Neural progenitor cell (in vitro differentiated cells): ENCODE measurements at regions not wholly inside any gene's neighbourhood (a gene's known extent, or its start where the extent isn't known, plus 50 kb on each side); places are given as distances from the start of the nearest gene placed in this dataset.

Experiments used
- DNase-seq: peaks from one replicate; pipeline ENCODE4 v3.0.0-alpha.2; 2016; ENCODE audit warnings: low spot score
- H2AFZ ChIP-seq: fragments of 200-600 bp; sonication (generic); replicated peaks from 2 replicates; pipeline ENCODE4 v1.6.1; 2016; ENCODE audit warnings: antibody characterized with exemption
- H3F3A ChIP-seq: fragments of 200-600 bp; sonication (generic); 2 replicates; pipeline ENCODE4 v1.6.1; 2016; ENCODE audit warnings: antibody characterized with exemption, low read depth
- H3K27ac ChIP-seq: fragments of 200-600 bp; sonication (generic); 2 replicates; pipeline ENCODE4 v1.5.1; 2016; ENCODE audit warnings: mild to moderate bottlenecking
- H3K27me3 ChIP-seq: fragments of 200-600 bp; sonication (generic); 2 replicates; pipeline ENCODE4 v1.6.1; 2016; ENCODE audit warnings: mild to moderate bottlenecking, moderate library complexity
- H3K36me3 ChIP-seq: fragments of 200-600 bp; sonication (generic); 2 replicates; pipeline ENCODE4 v1.5.1; 2016
- H3K4me1 ChIP-seq: fragments of 200-600 bp; sonication (generic); 2 replicates; pipeline ENCODE4 v1.6.1; 2016; ENCODE audit warnings: mixed run types
- H3K4me2 ChIP-seq: fragments of 200-600 bp; sonication (generic); 2 replicates; pipeline ENCODE4 v1.6.1; 2016
- H3K4me3 ChIP-seq: fragments of 200-600 bp; sonication (generic); 2 replicates; pipeline ENCODE4 v1.5.1; 2016
- H3K79me2 ChIP-seq: fragments of 200-600 bp; sonication (generic); 2 replicates; pipeline ENCODE4 v1.6.1; 2016; ENCODE audit warnings: low read depth
- H3K9ac ChIP-seq: fragments of 200-600 bp; sonication (generic); 2 replicates; pipeline ENCODE4 v1.6.1; 2016
- H3K9me3 ChIP-seq: fragments of 200-600 bp; sonication (generic); 2 replicates; pipeline ENCODE4 v1.5.1; 2016; ENCODE audit warnings: low read depth
- H4K20me1 ChIP-seq: fragments of 200-600 bp; sonication (generic); 2 replicates; pipeline ENCODE4 v1.6.1; 2016; ENCODE audit warnings: low read depth
- H3K27ac Mint-ChIP-seq: 3 replicates; pipeline ENCODE4 v1.8.0; 2021; ENCODE audit warnings: mixed read lengths
- H3K27me3 Mint-ChIP-seq: 2 replicates; pipeline ENCODE4 v1.8.0; 2022; ENCODE audit warnings: low read depth, mild to moderate bottlenecking, inconsistent platforms, moderate library complexity, mixed read lengths; ENCODE audit not compliant: insufficient read depth
- H3K36me3 Mint-ChIP-seq: 3 replicates; pipeline ENCODE4 v1.8.0; 2021; ENCODE audit warnings: mixed read lengths
- H3K4me1 Mint-ChIP-seq: 3 replicates; pipeline ENCODE4 v1.8.0; 2021; ENCODE audit warnings: mixed read lengths
- H3K4me3 Mint-ChIP-seq: 3 replicates; pipeline ENCODE4 v1.8.0; 2021; ENCODE audit warnings: mild to moderate bottlenecking, moderate library complexity, mixed read lengths
- H3K9me3 Mint-ChIP-seq: 3 replicates; pipeline ENCODE4 v1.8.0; 2020; ENCODE audit warnings: mixed read lengths
- CTCF ChIP-seq: fragments of 200-600 bp; sonication (generic); IDR thresholded peaks from 2 replicates; pipeline ENCODE4 v1.5.1; 2017; ENCODE audit warnings: antibody characterized with exemption, mild to moderate bottlenecking
- EZH2 ChIP-seq: fragments of 200-600 bp; sonication (generic); IDR thresholded peaks from 2 replicates; pipeline ENCODE4 v1.6.1; 2017; ENCODE audit warnings: antibody characterized with exemption, mild to moderate bottlenecking, moderate library complexity
- EZH2phosphoT487 ChIP-seq: fragments of 200-600 bp; sonication (generic); IDR thresholded peaks from 2 replicates; pipeline ENCODE4 v1.6.1; 2017; ENCODE audit warnings: antibody characterized with exemption

GRCh38 chr16:63623551-63624039 lies 1498.3 kb downstream of the CDH11 start:
- Histone ChIP-seq H4K20me1 (no peaks in the 10 kb centered on the region), H3K36me3 (no peaks in the 10 kb centered on the region), H3K4me3 (no peak overlapping the region), H3K79me2 (no peaks in the 10 kb centered on the region), H3K4me2 (no peak overlapping the region), H3K9ac (no peak overlapping the region), H2AFZ (no peak overlapping the region), H3F3A (peaks cover 12% of the 10 kb centered on the region), H3K9me3 (no peaks in the 10 kb centered on the region), H3K4me1 (peaks cover 14% of the 10 kb centered on the region), H3K27ac (no peak overlapping the region), H3K27me3 (no peaks in the 10 kb centered on the region)
- Mint-ChIP-seq H3K4me3 (no peak overlapping the region), H3K27ac (no peak overlapping the region), H3K27me3 (no peaks in the 10 kb centered on the region), H3K4me1 (peaks cover under 1% of the 10 kb centered on the region), H3K9me3 (peaks cover 2% of the 10 kb centered on the region), H3K36me3 (no peaks in the 10 kb centered on the region)
- TF ChIP-seq EZH2phosphoT487: no peak
- no peak for TF ChIP-seq CTCF
- TF ChIP-seq EZH2: no peak
- no peak for DNase-seq

- H2AFZ ChIP-seq: no peak overlapping the region
- H3F3A ChIP-seq: peaks cover 4% of the 10 kb centered on the region
- H3K9me3 ChIP-seq: no peaks in the 10 kb centered on the region
- H3K4me1 ChIP-seq: no peaks in the 10 kb centered on the region
- no peak overlapping the region for H3K4me3 ChIP-seq
- no peak for DNase-seq
- no peaks in the 10 kb centered on the region for H3K27me3 ChIP-seq
- no peaks in the 10 kb centered on the region for H3K4me1 Mint-ChIP-seq
- H4K20me1 ChIP-seq: no peaks in the 10 kb centered on the region
- H3K4me2 ChIP-seq: no peak overlapping the region
- H3K9me3 Mint-ChIP-seq: peaks cover 9% of the 10 kb centered on the region
- no peaks in the 10 kb centered on the region for H3K36me3 Mint-ChIP-seq
- H3K79me2 ChIP-seq: no peaks in the 10 kb centered on the region
- no peaks in the 10 kb centered on the region for H3K36me3 ChIP-seq
- TF ChIP-seq EZH2phosphoT487 (no peak), EZH2 (no peak), CTCF (no peak)
- H3K9ac ChIP-seq: no peak overlapping the region
- H3K27me3 Mint-ChIP-seq: peaks cover 7% of the 10 kb centered on the region
- H3K27ac ChIP-seq: no peak overlapping the region
- H3K4me3 Mint-ChIP-seq: no peak overlapping the region
- H3K27ac Mint-ChIP-seq: no peak overlapping the region
Observed at GRCh38 chr16:63618896-63619485, 1502.9 kb downstream of the CDH11 start.

GRCh38 chr16:63617990-63618763 lies 1503.7 kb downstream of the CDH11 start:
- Histone ChIP-seq H3K9ac (no peak overlapping the region), H3K36me3 (no peaks in the 10 kb centered on the region), H4K20me1 (no peaks in the 10 kb centered on the region), H3K27ac (no peak overlapping the region), H3K9me3 (no peaks in the 10 kb centered on the region), H3K27me3 (no peaks in the 10 kb centered on the region), H3K4me3 (no peak overlapping the region), H3K79me2 (no peaks in the 10 kb centered on the region), H3F3A (peaks cover 12% of the 10 kb centered on the region), H2AFZ (no peak overlapping the region), H3K4me1 (peaks cover 7% of the 10 kb centered on the region), H3K4me2 (no peak overlapping the region)
- TF ChIP-seq CTCF: no peak
- TF ChIP-seq EZH2: no peak
- TF ChIP-seq EZH2phosphoT487: no peak
- Mint-ChIP-seq H3K4me1 (peaks cover 3% of the 10 kb centered on the region), H3K27me3 (peaks cover 7% of the 10 kb centered on the region), H3K4me3 (no peak overlapping the region), H3K36me3 (no peaks in the 10 kb centered on the region), H3K27ac (no peak overlapping the region), H3K9me3 (peaks cover 9% of the 10 kb centered on the region)
- DNase-seq: no peak
